GM18867 (cell line): ENCODE measurements at regions not wholly inside any gene's neighbourhood (a gene's known extent, or its start where the extent isn't known, plus 50 kb on each side); places are given as distances from the start of the nearest gene placed in this dataset.

ENCODE experiments used
- ATAC-seq: cut with Tn5 transposase; IDR thresholded peaks from one replicate; pipeline ENCODE4 v1.9.1; 2021; ENCODE audit warnings: mild to moderate bottlenecking, moderate library complexity; ENCODE audit not compliant: unreplicated experiment

DNA sequence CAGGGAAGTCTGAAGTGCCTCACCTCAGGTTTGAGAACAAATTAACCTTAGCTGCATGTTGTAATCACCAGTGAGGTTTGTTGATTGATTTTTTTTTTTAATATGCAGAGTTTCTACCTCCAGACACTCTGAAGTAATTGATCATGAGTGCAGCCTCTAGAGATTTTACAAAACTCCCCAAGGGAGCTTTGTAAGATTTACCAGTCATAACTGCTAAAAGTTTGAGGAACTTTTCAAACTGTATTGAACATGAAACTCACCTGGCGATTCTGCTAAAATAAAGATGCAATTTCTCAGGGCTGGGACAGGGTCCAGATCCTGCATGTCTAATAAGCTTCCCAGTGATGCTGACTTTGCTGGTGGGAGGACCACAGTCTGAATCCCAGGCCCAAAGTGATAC is 339.6 kb upstream of the DCC start:
- ATAC-seq: no peak

DNA sequence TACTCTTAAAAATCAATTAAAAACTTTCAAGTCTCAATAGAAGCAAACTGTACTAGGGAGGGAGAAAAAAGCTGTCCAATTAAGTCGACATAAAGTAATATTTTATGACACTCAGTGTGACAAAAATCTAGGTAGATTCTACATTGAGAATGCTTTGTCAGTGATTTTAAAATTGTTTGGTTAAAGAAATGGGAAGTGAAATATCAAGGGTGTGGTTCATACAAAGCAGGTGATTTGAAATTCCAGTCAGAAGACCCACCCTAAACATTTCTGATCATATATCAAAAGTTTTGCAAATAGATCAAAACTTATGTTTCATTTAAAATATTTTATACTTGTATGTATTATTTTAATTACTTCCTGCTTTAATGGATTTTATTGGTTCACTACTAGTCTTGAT is 338.9 kb upstream of the DCC start:
- ATAC-seq: no peak

DNA sequence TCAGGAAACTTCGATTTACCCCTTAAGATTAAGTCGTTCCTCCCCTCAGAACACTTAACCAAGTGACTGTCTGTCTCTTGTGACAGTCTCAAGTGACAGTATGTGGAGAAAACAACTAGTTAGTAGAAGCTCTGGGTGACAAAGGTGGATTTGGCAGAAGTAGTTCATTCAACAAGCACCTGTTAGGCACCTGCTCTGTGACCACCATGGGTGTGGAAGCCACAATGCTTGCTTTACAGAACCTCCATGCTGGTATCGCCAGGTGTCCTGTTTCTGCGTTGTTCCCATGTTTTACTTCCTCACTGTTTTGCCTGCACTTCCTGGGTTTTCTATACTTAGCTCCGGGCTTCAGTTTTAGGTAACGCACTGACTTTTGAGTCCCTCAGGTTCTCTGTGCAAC is 337.4 kb upstream of the DCC start:
- no peak for ATAC-seq

- ATAC-seq: no peak
These were observed 332.9 kb upstream of the DCC start for GRCh38 chr18:52007105-52007504.

DNA sequence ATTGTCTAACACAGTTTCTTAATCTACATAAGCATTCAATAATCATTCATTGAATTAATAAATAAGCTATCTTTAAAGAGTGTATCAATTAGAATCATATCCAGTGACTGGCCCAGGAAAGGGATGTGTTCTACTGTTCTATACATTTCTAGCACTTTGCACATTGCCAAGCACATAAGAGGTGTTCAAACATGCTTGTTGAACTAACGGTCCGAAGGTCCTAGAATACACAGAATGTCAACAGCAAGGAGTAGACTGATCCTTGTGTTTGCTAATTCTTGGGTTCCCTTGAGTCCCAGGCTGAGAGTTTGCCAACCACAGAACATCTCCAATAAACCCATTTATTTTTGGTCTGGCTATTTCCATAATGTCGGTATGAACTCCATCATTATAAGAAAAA is 331.7 kb upstream of the DCC start:
- no peak for ATAC-seq

GRCh38 chr18:52008736-52009135 is 331.3 kb upstream of the DCC start:
- ATAC-seq: no peak

GRCh38 chr18:52009958-52010357 is 330.0 kb upstream of the DCC start:
- ATAC-seq: no peak

- no peak for ATAC-seq
These were observed 293.9 kb upstream of the DCC start for GRCh38 chr18:52045946-52046675.

DNA sequence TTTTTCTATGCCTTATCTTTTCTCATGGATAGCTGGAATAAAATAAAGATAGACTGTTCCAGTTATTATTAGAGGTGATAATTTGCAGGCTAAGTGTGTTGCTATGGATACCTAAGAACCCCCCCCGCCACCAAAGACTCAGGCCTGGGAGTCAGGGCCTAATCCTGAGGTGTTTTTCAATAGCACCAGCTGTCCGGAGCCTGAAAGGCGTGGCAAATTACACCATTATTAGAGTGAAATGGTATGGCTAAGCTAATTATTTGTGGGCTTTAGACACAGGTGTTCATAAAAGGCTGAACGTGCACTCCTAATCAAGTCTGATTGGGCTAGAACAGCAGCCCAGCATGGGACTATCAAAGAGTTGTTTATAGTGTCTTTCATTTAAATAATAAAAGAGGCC is 293.2 kb upstream of the DCC start:
- ATAC-seq: no peak

- no peak for ATAC-seq
These were observed 285.7 kb upstream of the DCC start for GRCh38 chr18:52054324-52054723.

GRCh38 chr18:52060607-52061304 is 279.2 kb upstream of the DCC start:
- no peak for ATAC-seq

GRCh38 chr18:52063923-52064322 is 276.1 kb upstream of the DCC start:
- ATAC-seq: no peak

GRCh38 chr18:52069201-52069600 is 270.8 kb upstream of the DCC start:
- no peak for ATAC-seq

DNA sequence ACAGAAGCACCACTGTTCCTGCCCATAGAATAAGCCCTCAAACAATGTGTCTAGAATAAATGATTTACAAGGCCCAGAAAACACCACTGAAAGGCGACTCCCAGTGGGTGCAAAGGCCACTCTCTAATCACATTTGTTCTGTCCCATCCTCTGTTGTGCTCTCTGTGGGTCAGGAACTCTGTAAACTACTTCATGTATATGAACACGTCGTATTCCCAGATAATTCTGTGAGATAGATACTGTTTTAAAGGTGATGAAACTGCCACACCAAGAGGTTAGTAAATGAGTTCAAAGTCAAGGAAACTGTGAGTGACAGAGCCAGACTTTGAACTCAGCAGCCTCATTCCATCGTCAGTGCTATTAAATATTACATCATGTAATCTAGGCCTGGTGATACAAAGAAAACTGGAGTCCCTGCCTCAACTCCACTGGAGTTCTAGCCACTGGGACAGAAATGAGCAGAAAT is 269.7 kb upstream of the DCC start:
- ATAC-seq: no peak

- ATAC-seq: no peak
These were observed 262.6 kb upstream of the DCC start for GRCh38 chr18:52077251-52077983.

GRCh38 chr18:52082246-52082645 is 257.8 kb upstream of the DCC start:
- ATAC-seq: no peak

- no peak for ATAC-seq
These were observed 252.9 kb upstream of the DCC start for GRCh38 chr18:52087140-52087539.

DNA sequence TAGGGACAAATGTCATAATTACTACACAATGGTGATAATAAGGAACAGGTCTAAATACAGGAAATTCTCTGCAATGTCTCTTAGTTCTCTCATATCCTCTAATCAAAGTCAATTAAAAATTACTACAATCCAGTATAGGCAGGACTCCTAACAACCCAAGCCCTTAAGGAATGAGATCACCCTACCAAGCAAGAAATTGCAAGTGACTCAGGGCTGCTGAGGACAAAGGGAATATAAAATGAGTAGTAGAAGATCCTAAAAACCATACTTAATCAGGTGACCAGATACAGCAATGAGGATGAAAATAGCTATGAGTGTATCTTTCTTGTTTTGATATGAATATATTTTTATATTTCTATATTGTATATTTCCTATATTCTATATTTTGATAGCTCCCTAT is 250.0 kb upstream of the DCC start:
- no peak for ATAC-seq

- ATAC-seq: no peak
These were observed 246.8 kb upstream of the DCC start for GRCh38 chr18:52093171-52093570.

DNA sequence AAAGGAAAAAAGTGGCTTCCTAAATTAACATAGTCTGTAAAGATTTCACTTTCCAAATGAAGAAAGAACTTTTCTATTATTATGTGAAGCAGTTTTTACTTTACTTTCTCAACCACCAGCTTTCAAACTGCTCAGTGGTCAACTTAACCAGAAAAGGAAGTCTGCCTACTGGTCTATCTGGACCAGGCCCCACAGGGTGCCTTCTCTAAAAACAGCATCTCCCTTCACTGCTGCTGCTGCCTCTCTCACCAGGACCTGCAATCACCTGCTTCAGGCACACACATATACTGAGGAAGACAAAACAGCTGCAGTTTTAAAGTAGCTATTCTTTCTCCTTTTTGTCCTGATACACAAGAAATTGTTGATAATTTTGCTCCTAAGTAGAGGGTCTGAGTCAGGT is 221.3 kb upstream of the DCC start:
- no peak for ATAC-seq

GRCh38 chr18:52130624-52131301 is 209.2 kb upstream of the DCC start:
- no peak for ATAC-seq
